Activated CD4-positive, alpha-beta T cell treated with anti-CD3 and anti-CD28 coated beads, Interleukin-2, Interleukin-4, amounts not matched to agents 100 ng/mL and 50 ng/mL, durations not matched to agents 16 hours and 8 hours (primary cell): ENCODE measurements at regions not wholly inside any gene's neighbourhood (a gene's known extent, or its start where the extent isn't known, plus 50 kb on each side); places are given as distances from the start of the nearest gene placed in this dataset.

Source experiments
- DNase-seq: peaks from one replicate; pipeline ENCODE4 v3.0.0-alpha.2; 2020; ENCODE audit warnings: low spot score

DNA sequence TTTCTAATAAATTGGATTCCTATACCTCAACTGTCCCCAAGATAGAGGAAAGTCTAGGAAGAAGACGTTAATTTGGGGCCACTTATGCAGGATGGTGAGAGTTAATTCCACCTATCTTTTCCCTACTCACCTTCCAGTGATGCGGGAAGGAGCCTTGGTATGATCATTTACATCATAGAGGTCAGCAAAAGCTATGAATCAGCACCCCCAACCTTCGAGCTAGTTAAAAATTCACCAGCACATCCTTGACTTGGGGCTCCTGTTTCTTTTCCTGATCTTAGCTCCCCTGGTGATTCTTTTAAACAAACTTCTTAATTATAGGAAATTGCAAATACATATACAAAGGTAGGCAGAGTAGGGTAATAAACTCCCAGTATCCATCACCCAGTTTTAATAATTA lies 366.6 kb downstream of the SOX2 start:
- DNase-seq: no peak

- no peak for DNase-seq
These were observed 367.2 kb downstream of the SOX2 start for GRCh38 chr3:182078929-182079328.

GRCh38 chr3:182081096-182081495 lies 369.4 kb downstream of the SOX2 start:
- DNase-seq: no peak

DNA sequence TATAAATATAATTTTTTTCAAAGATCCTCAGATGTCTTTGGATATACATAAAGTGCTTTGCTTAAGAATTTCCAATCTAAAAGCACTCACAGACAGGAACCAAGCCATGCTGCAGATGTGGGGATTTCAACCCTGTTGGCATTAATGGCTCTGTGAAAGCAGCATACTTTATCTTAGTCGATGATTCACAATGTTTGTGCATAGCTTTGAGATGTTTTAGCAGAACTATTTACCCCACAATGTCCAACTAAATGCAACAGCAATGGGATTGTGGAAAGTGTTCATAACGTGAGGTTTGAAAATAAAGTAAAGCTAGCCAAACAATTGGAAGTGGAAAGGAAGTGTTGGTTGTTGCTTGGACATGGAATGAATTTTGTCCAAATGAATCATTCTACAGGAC lies 371.4 kb downstream of the SOX2 start:
- DNase-seq: no peak

- no peak for DNase-seq
These were observed 381.0 kb downstream of the SOX2 start for GRCh38 chr3:182092662-182093262.

GRCh38 chr3:182094321-182094720 lies 382.6 kb downstream of the SOX2 start:
- DNase-seq: no peak

DNA sequence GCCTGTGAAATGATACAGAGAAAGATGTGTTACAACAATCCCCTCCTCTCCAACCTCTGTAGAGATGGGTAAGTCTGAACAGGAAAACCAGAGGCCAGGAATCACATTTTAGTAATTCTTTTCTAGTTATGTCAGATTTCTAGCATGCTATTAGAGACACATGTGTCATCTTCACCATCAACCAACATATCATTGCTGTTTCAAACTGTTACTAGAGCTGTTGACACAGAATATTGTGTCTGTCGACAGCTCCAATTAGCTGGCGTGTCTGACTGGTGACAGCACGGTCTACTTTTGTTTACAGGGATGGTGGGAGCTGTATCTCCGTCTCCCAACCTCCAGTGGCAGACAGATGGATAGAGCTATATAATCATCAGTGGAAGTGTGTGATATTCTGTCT lies 393.2 kb downstream of the SOX2 start:
- no peak for DNase-seq

DNA sequence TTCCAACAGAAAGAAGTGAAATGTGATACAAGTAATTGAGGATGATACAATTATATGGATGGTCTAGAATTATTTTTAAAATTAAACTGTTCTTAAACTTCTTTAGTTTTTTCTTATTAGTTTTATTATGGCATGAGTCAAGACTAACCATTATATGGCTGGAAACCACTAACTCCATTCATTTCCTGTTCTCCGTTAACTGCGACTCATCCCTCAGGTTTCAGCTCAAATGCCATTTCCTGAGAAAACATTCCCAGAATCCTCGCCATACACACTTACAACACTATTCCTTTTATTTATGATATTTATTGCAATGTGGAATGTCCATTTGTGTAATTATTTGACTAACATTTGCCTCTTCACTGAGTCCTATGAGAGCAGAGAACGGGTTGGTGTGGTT lies 394.1 kb downstream of the SOX2 start:
- DNase-seq: no peak

DNA sequence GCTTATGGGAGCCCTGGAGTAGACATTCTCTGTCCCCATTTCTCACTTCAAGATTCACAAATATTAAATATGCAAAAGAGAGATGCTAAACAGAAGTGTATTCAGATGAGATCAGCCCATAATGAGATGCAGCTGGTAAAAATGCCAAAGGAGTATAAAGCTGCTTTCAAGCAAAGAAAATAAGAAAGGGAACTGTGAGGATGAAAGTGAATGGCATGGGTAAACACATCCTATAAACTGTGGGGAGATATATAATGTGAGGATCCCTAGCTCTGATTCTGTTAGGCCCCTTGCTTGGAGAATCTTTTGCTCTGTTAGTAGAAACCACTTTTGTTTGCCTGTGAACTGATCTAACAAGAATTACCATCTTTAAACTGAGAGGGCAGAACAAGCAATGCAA lies 396.6 kb downstream of the SOX2 start:
- no peak for DNase-seq

DNA sequence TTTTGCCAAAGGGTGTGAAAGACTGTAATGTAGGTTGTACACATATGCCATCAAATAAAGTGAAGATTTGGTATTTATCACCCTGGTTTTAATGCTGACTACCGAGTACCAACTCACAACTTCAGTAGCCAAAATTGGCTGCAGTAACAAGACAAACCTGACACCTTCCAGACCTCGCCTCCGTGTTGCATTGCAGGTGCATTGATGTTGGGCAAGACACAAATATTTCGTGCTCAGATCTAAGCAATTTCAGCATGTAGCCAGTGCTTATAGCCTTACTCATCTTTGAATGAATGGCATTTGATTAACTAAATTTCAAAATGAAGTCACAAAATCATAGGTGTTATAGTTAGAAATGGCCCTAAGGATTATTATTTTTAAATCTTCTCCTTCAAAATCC lies 400.2 kb downstream of the SOX2 start:
- no peak for DNase-seq

- no peak for DNase-seq
These were observed 403.7 kb downstream of the SOX2 start for GRCh38 chr3:182115328-182116015.

- no peak for DNase-seq
These were observed 404.7 kb downstream of the SOX2 start for GRCh38 chr3:182116386-182116785.

DNA sequence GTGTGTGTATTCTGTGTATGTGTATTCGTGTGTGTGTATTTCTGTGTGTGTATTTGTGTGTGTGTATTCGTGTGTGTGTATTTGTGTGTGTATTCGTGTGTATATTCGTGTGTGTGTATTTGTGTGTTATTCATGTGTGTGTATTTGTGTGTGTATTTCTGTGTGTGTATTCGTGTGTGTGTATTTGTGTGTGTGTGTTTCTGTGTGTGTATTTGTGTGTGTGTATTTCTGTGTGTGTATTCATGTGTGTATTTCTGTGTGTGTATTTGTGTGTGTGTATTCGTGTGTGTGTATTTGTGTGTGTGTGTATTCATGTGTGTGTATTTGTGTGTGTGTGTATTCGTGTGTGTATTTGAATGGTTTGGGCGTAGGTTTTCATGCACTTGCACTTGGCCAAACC lies 405.4 kb downstream of the SOX2 start:
- DNase-seq: no peak

GRCh38 chr3:182117583-182117982 lies 405.9 kb downstream of the SOX2 start:
- DNase-seq: no peak

- DNase-seq: no peak
These were observed 406.3 kb downstream of the SOX2 start for GRCh38 chr3:182118066-182118465.

DNA sequence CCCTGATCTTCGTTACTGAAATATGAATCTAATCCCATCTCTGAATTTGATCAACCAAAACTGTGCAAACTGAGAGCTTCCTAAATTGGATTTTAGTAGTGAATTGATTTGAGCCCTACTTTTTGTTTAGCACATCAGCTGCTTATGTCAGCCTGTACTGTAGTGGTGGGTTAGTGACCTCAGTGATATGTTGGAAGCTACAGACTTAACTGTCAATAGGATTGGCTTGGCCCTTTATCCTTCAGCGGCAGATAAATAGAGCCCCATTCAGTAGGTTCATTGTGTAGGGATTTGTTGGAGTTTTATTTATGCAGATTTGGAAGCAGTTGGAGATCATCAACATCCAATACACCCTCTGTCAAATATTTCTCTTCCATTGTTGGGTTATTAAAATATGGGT lies 409.7 kb downstream of the SOX2 start:
- no peak for DNase-seq

DNA sequence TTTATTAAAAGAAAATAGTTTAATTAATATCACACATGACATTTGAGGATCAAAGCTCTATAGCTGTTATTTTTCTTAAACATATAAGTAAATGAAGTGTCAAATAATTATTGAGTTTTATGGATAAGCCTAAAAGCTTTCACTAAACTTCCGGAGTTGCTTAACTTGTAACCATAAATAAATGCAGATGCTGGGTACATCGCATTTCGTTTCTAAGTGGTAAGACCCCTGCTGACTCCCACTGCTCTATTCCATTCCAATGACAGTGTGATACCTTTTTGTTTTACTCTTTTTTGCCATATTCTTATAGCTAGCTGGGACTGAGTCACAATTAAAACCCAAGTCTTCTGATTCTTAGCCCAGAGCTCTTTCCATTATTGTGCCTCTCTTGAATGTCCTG lies 411.1 kb downstream of the SOX2 start:
- no peak for DNase-seq

- DNase-seq: no peak
These were observed 412.5 kb downstream of the SOX2 start for GRCh38 chr3:182124187-182124586.

DNA sequence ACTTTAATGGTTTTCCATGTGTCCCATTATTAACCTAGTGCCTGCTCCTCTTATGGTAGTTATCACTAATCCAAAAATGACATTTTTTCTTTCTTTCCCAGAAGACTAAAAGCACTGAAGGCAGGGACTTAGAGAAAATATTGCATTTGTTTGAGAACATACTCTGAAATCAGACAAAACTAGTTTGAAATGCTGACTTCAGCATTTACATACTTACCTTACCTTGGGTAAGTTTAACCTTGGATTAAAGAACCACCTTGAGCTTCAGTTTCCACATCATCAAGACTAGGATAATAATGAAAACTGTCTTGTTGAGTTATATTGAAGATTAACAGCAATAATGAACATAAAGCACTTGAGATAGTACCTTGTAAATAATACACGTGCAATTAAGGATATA lies 413.0 kb downstream of the SOX2 start:
- no peak for DNase-seq

- DNase-seq: no peak
These were observed 418.0 kb downstream of the SOX2 start for GRCh38 chr3:182129740-182130139.

DNA sequence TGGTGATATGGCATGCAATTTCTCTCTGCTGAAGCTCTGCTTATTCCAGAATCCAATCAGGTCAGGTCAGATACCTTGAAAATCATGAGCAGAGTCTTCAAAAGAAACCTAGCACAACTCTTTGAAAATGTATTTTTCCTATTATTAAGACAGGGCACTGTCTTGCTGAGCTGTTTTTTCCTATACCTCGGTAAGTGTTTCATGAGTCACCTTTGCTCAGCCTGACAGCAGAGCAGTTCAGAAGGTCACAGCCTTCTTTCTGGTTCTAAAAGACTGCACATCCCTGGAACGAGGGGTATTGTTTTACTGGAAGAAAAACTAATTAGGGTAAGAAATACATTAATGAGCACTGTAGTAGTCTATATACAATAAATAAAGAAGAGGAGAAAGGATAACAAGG lies 422.0 kb downstream of the SOX2 start:
- DNase-seq: no peak

DNA sequence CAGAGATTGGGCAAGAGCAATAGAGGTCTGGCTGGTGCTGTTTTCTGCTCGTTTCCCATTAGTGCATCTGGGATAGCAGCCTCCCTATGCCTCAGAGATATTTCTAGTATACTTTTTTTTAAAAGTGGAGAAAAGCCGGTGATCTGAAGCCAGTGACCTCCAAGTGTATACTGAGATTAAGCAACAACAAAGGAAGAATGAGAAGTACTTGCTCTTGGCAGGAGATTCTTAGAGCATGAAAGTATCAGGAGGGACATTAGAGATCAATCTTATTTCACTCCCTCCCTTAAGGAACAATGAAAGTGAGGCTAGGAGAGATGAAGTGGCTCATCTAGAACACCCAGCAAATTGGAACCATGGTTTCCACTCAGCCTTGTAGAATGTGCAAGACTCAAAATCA lies 423.3 kb downstream of the SOX2 start:
- no peak for DNase-seq

GRCh38 chr3:182136008-182136910 lies 424.5 kb downstream of the SOX2 start:
- no peak for DNase-seq
